ENCODE measurements at regions not wholly inside any gene's neighbourhood (a gene's known extent, or its start where the extent isn't known, plus 50 kb on each side); places are given as distances from the start of the nearest gene placed in this dataset.

GRCh38 chr5:158313733-158314464 is 455.0 kb upstream of the CLINT1 start:
- no peak overlapping the region for H3K4me3 ChIP-seq (ENCODE audit: low read depth, low read length)
- no peak for DNase-seq (ENCODE audit: low read depth)
- TF ChIP-seq, protein P1, sequence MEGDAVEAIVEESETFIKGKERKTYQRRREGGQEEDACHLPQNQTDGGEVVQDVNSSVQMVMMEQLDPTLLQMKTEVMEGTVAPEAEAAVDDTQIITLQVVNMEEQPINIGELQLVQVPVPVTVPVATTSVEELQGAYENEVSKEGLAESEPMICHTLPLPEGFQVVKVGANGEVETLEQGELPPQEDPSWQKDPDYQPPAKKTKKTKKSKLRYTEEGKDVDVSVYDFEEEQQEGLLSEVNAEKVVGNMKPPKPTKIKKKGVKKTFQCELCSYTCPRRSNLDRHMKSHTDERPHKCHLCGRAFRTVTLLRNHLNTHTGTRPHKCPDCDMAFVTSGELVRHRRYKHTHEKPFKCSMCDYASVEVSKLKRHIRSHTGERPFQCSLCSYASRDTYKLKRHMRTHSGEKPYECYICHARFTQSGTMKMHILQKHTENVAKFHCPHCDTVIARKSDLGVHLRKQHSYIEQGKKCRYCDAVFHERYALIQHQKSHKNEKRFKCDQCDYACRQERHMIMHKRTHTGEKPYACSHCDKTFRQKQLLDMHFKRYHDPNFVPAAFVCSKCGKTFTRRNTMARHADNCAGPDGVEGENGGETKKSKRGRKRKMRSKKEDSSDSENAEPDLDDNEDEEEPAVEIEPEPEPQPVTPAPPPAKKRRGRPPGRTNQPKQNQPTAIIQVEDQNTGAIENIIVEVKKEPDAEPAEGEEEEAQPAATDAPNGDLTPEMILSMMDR (conservative IDR thresholded peaks at IDR 0.05; ENCODE audit: low read depth, low read length) = no peak

DNA sequence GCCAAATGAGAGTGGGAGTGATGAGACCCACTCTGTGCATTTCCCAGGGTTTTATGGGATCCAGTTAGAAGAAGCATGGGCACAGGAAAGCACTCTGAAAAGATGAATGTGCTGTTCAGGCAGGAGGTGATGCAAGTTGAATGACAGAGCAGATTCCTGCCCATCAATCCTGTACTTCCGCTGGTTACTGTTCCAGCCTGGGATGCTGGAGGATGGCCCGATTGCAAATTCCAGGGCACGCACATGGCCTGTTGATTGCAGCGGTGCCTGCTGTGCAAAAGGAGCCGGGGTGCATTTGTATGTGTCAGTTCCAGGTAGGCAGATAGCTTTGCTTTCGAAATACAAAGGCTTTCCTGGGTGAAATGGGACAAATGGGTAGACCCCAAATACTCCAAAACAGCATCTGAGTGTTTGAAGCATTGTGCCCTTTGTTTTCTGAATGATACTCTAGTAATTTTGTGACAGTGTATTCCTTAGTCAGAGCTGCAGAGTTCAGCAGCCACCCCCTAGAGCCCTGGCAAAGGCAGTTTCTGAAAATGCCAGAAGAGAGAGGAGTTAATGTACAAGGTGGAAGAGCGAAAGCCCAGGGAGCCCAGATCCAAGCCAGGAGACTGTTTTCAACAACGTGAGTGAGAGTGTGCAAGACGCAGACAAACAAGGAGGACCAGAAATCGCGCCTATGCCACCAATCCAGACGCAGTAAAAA is 454.2 kb upstream of the CLINT1 start:
- TF ChIP-seq, protein P1 (conservative IDR thresholded peaks at IDR 0.05; ENCODE audit: low read depth, low read length) = no peak
- DNase-seq (ENCODE audit: low read depth) = no peak
- no peak overlapping the region for H3K4me3 ChIP-seq (ENCODE audit: low read depth, low read length)

DNA sequence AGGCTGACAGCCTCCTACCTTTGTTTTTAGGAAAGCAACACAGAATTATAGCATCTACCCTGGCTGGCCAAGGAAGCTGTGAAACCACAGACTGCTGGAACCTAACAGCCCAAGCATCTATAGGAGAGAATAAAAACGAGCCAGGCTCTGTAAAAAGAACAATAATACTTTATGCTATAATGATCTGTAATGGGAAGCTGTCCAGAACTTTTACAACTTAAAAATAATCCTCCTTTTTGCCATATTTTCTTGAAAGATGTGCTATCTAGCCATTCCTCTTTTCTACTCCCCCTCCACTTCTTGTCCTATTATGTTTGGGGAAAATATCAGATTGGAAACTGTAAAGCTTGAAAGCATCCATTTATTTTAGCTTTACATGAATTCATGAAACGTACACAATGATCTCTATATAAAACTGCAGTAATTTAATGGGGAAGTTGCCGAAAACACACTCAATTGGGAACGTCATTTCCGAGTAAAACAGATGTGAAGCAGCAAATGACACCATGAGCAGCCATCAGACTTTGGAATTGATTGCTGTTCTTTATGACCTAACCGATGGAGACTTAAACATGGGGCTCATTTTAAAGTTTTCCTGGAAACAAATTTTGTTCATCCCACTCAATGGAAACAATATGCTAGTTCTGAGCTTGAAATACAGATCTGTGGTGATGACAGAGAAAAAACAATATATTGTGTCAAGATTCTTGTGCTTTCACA is 450.3 kb upstream of the CLINT1 start:
- TF ChIP-seq, protein P1 (conservative IDR thresholded peaks at IDR 0.05; ENCODE audit: low read depth, low read length) = no peak
- H3K4me3 ChIP-seq (ENCODE audit: low read depth, low read length) = no peak overlapping the region
- no peak for DNase-seq (ENCODE audit: low read depth)

DNA sequence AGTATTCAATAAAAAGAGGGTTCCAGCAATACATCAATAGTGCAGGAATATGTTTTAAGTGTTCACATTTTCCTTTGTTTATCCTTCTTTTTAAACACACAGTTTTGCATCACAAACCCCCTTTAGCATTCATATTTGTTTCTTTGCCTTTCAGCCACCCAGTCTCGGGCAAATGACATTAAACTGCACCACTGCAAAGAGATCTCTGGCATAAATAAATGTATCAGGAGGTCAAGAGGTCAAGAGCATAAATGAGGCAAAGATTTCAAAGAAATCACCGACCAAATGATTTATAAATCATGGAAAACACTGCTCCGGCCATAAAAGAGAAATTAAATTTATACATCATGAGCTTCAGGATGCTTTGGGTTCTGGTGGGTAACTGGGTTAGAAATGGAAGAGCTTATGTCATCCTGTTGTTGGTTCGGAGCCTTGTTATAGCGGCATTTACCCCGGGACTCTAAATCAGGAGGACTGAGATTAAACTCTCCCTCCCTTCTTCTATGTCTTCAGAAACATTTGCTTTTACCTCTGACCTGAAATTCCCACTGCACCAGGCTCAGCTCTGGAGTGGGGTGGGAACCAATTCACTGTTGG is 449.6 kb upstream of the CLINT1 start:
- TF ChIP-seq, protein P1 (conservative IDR thresholded peaks at IDR 0.05; ENCODE audit: low read depth, low read length) = no peak
- no peak for DNase-seq (ENCODE audit: low read depth)
- H3K4me3 ChIP-seq (ENCODE audit: low read depth, low read length) = no peak overlapping the region

DNA sequence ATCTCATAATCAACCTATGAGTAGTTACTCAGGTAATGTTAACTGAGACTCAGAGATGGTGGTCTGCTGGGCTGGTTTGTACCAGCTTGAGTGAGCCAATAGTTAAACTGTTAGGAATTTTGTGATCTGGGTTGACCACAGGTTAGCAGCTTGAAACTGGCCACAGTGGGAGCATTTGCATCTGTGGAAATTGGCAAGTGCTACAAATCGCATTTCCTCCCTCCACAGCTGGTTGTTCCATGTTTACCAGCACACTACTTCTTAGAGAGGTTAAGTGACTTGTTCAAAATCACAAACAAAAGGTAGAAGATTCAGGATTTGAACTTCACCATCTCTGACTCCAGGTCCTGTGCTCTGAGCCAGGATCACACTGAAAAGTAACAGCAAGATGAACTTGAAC is 446.9 kb upstream of the CLINT1 start:
- DNase-seq (ENCODE audit: low read depth) = no peak
- TF ChIP-seq, protein P1 (conservative IDR thresholded peaks at IDR 0.05; ENCODE audit: low read depth, low read length) = no peak
- no peak overlapping the region for H3K4me3 ChIP-seq (ENCODE audit: low read depth, low read length)

DNA sequence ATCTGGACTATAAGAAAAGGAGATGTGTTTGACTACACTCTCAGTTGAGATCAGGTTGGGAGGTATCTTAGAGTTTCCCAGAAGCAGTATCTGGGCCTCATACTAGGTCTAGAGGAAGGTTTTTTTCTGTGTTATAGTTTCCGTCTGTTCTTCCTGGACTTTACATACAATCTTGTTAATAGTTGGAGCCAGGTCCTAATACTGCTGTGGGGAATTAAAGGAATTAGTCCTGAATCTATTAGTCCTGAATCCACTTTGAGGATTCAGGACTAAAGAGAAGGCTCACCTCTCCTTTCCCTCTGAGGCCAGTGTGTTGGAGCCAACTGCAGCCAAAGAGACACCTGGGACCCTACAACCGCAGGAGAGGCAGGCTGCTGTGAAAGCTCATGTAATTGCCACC is 445.7 kb upstream of the CLINT1 start:
- DNase-seq (ENCODE audit: low read depth) = no peak
- no peak overlapping the region for H3K4me3 ChIP-seq (ENCODE audit: low read depth, low read length)
- TF ChIP-seq, protein P1 (conservative IDR thresholded peaks at IDR 0.05; ENCODE audit: low read depth, low read length) = no peak
